Stimulated activated CD4-positive, alpha-beta T cell treated with anti-CD3 and anti-CD28 coated beads, Interleukin-1b, Interleukin-23, amount 100 ng/mL, for 4 hours (primary cell): ENCODE measurements at regions not wholly inside any gene's neighbourhood (a gene's known extent, or its start where the extent isn't known, plus 50 kb on each side); places are given as distances from the start of the nearest gene placed in this dataset.
"Not testable (repeated sequence)": the region's sequence is repeated elsewhere in the genome, so short reads cannot be mapped to it uniquely, and the experiment has no call there.

Experiments used
- DNase-seq, 2 donors: peaks; one replicate each; pipeline ENCODE4 v3.0.0-alpha.2; 2020; ENCODE audit warnings: low read depth in 2 of 2

- no peak for DNase-seq
These were observed 106.0 kb downstream of the MEX3B start for GRCh38 chr15:81939604-81940440.

GRCh38 chr15:81937189-81937588 lies 108.6 kb downstream of the MEX3B start:
- DNase-seq = no peak

- DNase-seq = no peak
These were observed 115.0 kb downstream of the MEX3B start for GRCh38 chr15:81930582-81931369.

- DNase-seq = no peak
These were observed 116.3 kb downstream of the MEX3B start for GRCh38 chr15:81929557-81929956.

GRCh38 chr15:81926981-81927380 lies 118.8 kb downstream of the MEX3B start:
- no peak for DNase-seq

GRCh38 chr15:81924729-81925128 lies 121.1 kb downstream of the MEX3B start:
- no peak for DNase-seq

- DNase-seq = no peak
These were observed 122.1 kb downstream of the MEX3B start for GRCh38 chr15:81923561-81924350.

- DNase-seq = no peak
These were observed 123.7 kb downstream of the MEX3B start for GRCh38 chr15:81922143-81922542.

- no peak for DNase-seq
These were observed 124.7 kb downstream of the MEX3B start for GRCh38 chr15:81921163-81921562.

GRCh38 chr15:81918767-81919166 lies 127.1 kb downstream of the MEX3B start:
- not testable (repeated sequence) for DNase-seq

- no peak for DNase-seq
These were observed 129.4 kb downstream of the MEX3B start for GRCh38 chr15:81916451-81916850.

- DNase-seq = no peak
These were observed 129.8 kb downstream of the MEX3B start for GRCh38 chr15:81915990-81916389.

GRCh38 chr15:81914734-81915256 lies 131.0 kb downstream of the MEX3B start:
- no peak for DNase-seq

- no peak for DNase-seq
These were observed 131.5 kb downstream of the MEX3B start for GRCh38 chr15:81914333-81914732.

GRCh38 chr15:81911022-81911971 lies 134.5 kb downstream of the MEX3B start:
- no peak for DNase-seq

GRCh38 chr15:81910355-81911021 lies 135.3 kb downstream of the MEX3B start:
- DNase-seq = no peak

GRCh38 chr15:81909011-81909358 lies 136.8 kb downstream of the MEX3B start:
- no peak for DNase-seq

GRCh38 chr15:81908111-81908510 lies 137.7 kb downstream of the MEX3B start:
- no peak for DNase-seq

- DNase-seq = no peak
These were observed 138.3 kb downstream of the MEX3B start for GRCh38 chr15:81907521-81907920.

GRCh38 chr15:81905889-81906288 lies 139.9 kb downstream of the MEX3B start:
- DNase-seq = no peak
